Neural cell (in vitro differentiated cells): ENCODE measurements at regions not wholly inside any gene's neighbourhood (a gene's known extent, or its start where the extent isn't known, plus 50 kb on each side); places are given as distances from the start of the nearest gene placed in this dataset.

Source experiments
- H2AFZ ChIP-seq: fragments of 200-600, 300-800 bp; sonication (generic), shearing (Covaris generic); 2 replicates; pipeline ENCODE4 v1.6.0; 2014; ENCODE audit warnings: low read depth, mild to moderate bottlenecking, antibody characterized with exemption, low read length, moderate library complexity
- H3F3A ChIP-seq: fragments of 200-600 bp; shearing (Covaris generic); 2 replicates; pipeline ENCODE4 v1.6.1; 2016; ENCODE audit warnings: mild to moderate bottlenecking, moderate library complexity, mixed read lengths, antibody characterized with exemption, low read length; ENCODE audit not compliant: insufficient read depth, poor library complexity, severe bottlenecking
- H3K27ac ChIP-seq: fragments of 200-600, 300-800 bp; sonication (generic), shearing (Covaris generic); 2 replicates; pipeline ENCODE4 v1.5.1; 2014; ENCODE audit warnings: mild to moderate bottlenecking, low read length, moderate library complexity
- H3K27me3 ChIP-seq: fragments of 300-800, 200-600 bp; sonication (generic), shearing (Covaris generic); 2 replicates; pipeline ENCODE4 v1.6.0; 2014; ENCODE audit warnings: mild to moderate bottlenecking, low read depth, low read length, moderate library complexity; ENCODE audit not compliant: insufficient read depth
- H3K36me3 ChIP-seq: fragments of 300-800, 200-600 bp; sonication (generic), shearing (Covaris generic); 2 replicates; pipeline ENCODE4 v1.5.1; 2014; ENCODE audit warnings: mild to moderate bottlenecking, antibody characterized with exemption, low read length, moderate library complexity; ENCODE audit not compliant: insufficient read depth
- H3K4me2 ChIP-seq: fragments of 300-800, 200-600 bp; sonication (generic), shearing (Covaris generic); 2 replicates; pipeline ENCODE4 v1.6.0; 2014; ENCODE audit warnings: mild to moderate bottlenecking, low read length
- H3K4me3 ChIP-seq: fragments of 300-800, 200-600 bp; sonication (generic), shearing (Covaris generic); 2 replicates; pipeline ENCODE4 v1.5.1; 2014; ENCODE audit warnings: mild to moderate bottlenecking, low read length, moderate library complexity
- H3K79me2 ChIP-seq: fragments of 200-600 bp; shearing (Covaris generic); replicated peaks from 2 replicates; pipeline ENCODE4 v1.6.0; 2014; ENCODE audit warnings: mild to moderate bottlenecking, low read length, moderate library complexity; ENCODE audit not compliant: insufficient read depth
- H3K9ac ChIP-seq: fragments of 300-800, 200-600 bp; sonication (generic), shearing (Covaris generic); 2 replicates; pipeline ENCODE4 v1.6.1; 2016; ENCODE audit warnings: mild to moderate bottlenecking, low read length, mixed read lengths
- H3K9me2 ChIP-seq: fragments of 200-600 bp; shearing (Covaris generic); 2 replicates; pipeline ENCODE4 v1.6.1; 2016; ENCODE audit warnings: mild to moderate bottlenecking, low read length, mixed read lengths; ENCODE audit not compliant: insufficient read depth
- H3K9me3 ChIP-seq: fragments of 200-600, 300-800 bp; sonication (generic), shearing (Covaris generic); 2 replicates; pipeline ENCODE4 v1.6.1; 2016; ENCODE audit warnings: mild to moderate bottlenecking, mixed run types, low read length, moderate library complexity, mixed read lengths
- H4K20me1 ChIP-seq: fragments of 200-600 bp; shearing (Covaris generic); 2 replicates; pipeline ENCODE4 v1.6.1; 2016; ENCODE audit warnings: mild to moderate bottlenecking, mixed run types; ENCODE audit not compliant: insufficient read depth
- EP300 ChIP-seq: fragments of 450-650 bp; conservative IDR thresholded peaks from 2 replicates; pipeline ENCODE4 v1.6.1; 2014; ENCODE audit warnings: antibody characterized with exemption, mild to moderate bottlenecking, moderate library complexity; ENCODE audit not compliant: poor library complexity, severe bottlenecking
- RAD21 ChIP-seq: fragments of 450-650 bp; conservative IDR thresholded peaks from 2 replicates; pipeline ENCODE4 v1.6.1; 2014; ENCODE audit warnings: antibody characterized with exemption, mild to moderate bottlenecking, moderate library complexity
- SMC3 ChIP-seq: fragments of 450-650 bp; conservative IDR thresholded peaks from 2 replicates; pipeline ENCODE4 v1.6.1; 2014; ENCODE audit warnings: antibody characterized with exemption, mild to moderate bottlenecking, moderate library complexity; ENCODE audit not compliant: poor library complexity
- TAF1 ChIP-seq: IDR thresholded peaks from 2 replicates; pipeline ENCODE4 v1.6.1; 2012; ENCODE audit warnings: low read depth
- TF ChIP-seq, protein P1 (sequence below): fragments of 450-650 bp; IDR thresholded peaks from 2 replicates; pipeline ENCODE4 v1.5.1; 2014; ENCODE audit warnings: antibody characterized with exemption, mild to moderate bottlenecking, moderate library complexity; ENCODE audit not compliant: poor library complexity, severe bottlenecking
- TF ChIP-seq, protein P2 (sequence below): IDR thresholded peaks from 2 replicates; pipeline ENCODE4 v1.6.1; 2012; ENCODE audit warnings: borderline replicate concordance

DNA sequence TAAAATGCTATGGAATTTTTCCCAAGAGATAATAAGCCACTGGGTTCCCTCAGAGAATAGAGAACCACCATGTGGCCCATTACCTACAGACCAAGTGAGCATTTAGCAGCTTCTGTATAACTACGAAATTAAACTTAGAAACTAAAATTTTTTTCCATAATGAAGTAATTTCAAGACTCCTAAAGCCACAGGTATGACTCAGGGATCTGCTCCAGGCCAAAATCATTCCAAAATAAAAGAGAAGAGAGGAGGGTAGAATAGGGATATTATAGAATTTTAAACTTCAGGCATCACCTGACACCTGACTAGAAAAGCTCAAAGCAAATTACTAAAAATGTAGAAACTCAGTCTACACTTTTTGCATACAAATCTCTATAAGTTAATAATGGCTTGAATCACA is 108.9 kb upstream of the DST start:
- no peak overlapping the region for H3K4me2 ChIP-seq
- no peak overlapping the region for H2AFZ ChIP-seq
- H3K27ac ChIP-seq: no peak overlapping the region
- H3K9me2 ChIP-seq: no peaks in the 10 kb centered on the region
- H3K79me2 ChIP-seq: peaks cover 23% of the 10 kb centered on the region
- H3F3A ChIP-seq: no peaks in the 10 kb centered on the region
- H3K4me3 ChIP-seq: no peak overlapping the region
- H3K9ac ChIP-seq: no peak overlapping the region
- no peaks in the 10 kb centered on the region for H3K27me3 ChIP-seq
- no peaks in the 10 kb centered on the region for H4K20me1 ChIP-seq
- no peaks in the 10 kb centered on the region for H3K9me3 ChIP-seq
- TF ChIP-seq RAD21 (no peak), EP300 (no peak), TAF1 (no peak), SMC3 (no peak)
- TF ChIP-seq, protein P1, sequence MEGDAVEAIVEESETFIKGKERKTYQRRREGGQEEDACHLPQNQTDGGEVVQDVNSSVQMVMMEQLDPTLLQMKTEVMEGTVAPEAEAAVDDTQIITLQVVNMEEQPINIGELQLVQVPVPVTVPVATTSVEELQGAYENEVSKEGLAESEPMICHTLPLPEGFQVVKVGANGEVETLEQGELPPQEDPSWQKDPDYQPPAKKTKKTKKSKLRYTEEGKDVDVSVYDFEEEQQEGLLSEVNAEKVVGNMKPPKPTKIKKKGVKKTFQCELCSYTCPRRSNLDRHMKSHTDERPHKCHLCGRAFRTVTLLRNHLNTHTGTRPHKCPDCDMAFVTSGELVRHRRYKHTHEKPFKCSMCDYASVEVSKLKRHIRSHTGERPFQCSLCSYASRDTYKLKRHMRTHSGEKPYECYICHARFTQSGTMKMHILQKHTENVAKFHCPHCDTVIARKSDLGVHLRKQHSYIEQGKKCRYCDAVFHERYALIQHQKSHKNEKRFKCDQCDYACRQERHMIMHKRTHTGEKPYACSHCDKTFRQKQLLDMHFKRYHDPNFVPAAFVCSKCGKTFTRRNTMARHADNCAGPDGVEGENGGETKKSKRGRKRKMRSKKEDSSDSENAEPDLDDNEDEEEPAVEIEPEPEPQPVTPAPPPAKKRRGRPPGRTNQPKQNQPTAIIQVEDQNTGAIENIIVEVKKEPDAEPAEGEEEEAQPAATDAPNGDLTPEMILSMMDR: no peak
- no peaks in the 10 kb centered on the region for H3K36me3 ChIP-seq

DNA sequence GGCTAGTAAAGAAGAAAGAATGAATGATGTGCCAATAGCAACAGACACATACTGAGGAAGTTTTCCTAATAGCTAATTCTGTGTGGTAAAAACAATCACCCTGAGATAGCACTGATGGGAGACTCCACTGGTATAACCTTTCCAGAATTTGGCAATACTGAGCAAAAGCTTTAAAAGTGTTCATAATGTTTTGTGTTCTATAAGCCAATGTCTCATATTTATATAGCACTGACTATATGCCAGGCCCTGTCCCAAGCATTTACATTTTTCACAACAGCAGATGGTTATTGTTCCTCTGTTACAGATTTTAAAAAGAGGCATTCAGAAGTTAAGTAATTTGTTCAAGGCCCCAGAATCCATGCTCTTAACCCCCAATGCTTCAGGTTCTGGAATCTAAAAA is 108.0 kb upstream of the DST start:
- H2AFZ ChIP-seq: no peak overlapping the region
- H3K9ac ChIP-seq: no peak overlapping the region
- peaks cover 26% of the 10 kb centered on the region for H3K79me2 ChIP-seq
- no peaks in the 10 kb centered on the region for H3K27me3 ChIP-seq
- H3K27ac ChIP-seq: no peak overlapping the region
- no peaks in the 10 kb centered on the region for H3K36me3 ChIP-seq
- H4K20me1 ChIP-seq: no peaks in the 10 kb centered on the region
- no peak overlapping the region for H3K4me3 ChIP-seq
- TF ChIP-seq, protein P1: no peak
- TF ChIP-seq, protein P2, sequence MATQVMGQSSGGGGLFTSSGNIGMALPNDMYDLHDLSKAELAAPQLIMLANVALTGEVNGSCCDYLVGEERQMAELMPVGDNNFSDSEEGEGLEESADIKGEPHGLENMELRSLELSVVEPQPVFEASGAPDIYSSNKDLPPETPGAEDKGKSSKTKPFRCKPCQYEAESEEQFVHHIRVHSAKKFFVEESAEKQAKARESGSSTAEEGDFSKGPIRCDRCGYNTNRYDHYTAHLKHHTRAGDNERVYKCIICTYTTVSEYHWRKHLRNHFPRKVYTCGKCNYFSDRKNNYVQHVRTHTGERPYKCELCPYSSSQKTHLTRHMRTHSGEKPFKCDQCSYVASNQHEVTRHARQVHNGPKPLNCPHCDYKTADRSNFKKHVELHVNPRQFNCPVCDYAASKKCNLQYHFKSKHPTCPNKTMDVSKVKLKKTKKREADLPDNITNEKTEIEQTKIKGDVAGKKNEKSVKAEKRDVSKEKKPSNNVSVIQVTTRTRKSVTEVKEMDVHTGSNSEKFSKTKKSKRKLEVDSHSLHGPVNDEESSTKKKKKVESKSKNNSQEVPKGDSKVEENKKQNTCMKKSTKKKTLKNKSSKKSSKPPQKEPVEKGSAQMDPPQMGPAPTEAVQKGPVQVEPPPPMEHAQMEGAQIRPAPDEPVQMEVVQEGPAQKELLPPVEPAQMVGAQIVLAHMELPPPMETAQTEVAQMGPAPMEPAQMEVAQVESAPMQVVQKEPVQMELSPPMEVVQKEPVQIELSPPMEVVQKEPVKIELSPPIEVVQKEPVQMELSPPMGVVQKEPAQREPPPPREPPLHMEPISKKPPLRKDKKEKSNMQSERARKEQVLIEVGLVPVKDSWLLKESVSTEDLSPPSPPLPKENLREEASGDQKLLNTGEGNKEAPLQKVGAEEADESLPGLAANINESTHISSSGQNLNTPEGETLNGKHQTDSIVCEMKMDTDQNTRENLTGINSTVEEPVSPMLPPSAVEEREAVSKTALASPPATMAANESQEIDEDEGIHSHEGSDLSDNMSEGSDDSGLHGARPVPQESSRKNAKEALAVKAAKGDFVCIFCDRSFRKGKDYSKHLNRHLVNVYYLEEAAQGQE: no peak
- H3K9me3 ChIP-seq: no peaks in the 10 kb centered on the region
- H3F3A ChIP-seq: no peaks in the 10 kb centered on the region
- no peak overlapping the region for H3K4me2 ChIP-seq
- no peaks in the 10 kb centered on the region for H3K9me2 ChIP-seq
